Dermis blood vessel endothelial cell (primary cell): ENCODE measurements at regions not wholly inside any gene's neighbourhood (a gene's known extent, or its start where the extent isn't known, plus 50 kb on each side); places are given as distances from the start of the nearest gene placed in this dataset.
"Not testable (repeated sequence)": the region's sequence is repeated elsewhere in the genome, so short reads cannot be mapped to it uniquely, and the experiment has no call there.

Experiments
- DNase-seq: peaks from one replicate; pipeline ENCODE4 v3.0.0; 2010

DNA sequence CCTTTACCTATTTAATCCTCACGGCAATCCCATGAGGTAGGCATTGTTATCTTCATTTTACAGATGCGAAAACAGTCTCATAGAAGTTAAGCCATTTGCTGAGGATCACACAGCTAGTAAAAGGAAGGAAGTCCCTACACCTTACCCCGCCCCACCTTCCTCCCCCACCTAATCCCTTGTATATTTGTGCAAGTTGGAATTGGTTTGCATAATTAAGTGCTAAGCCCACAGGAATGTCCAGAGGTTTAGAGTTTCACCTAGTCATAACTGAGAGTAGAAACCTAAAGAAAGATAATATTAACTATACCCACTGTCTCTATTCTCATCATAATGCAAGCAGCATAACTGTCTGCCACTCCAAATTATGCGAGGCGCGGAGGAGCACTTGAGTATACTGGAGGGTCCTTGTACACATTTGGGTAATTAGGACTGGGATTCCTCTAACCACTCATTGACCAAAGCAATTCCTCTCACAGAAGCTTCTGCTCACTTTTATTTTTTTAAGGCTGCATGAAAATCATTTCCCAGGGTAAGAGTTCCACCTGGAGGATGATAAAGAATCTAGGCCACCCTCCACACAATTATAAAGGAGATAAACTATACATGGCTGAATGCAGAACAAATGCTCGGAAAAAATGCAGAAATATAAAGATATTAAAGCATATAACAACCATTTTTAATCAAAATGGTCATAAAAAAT lies 199.9 kb downstream of the FAM181B start:
- no peak for DNase-seq

DNA sequence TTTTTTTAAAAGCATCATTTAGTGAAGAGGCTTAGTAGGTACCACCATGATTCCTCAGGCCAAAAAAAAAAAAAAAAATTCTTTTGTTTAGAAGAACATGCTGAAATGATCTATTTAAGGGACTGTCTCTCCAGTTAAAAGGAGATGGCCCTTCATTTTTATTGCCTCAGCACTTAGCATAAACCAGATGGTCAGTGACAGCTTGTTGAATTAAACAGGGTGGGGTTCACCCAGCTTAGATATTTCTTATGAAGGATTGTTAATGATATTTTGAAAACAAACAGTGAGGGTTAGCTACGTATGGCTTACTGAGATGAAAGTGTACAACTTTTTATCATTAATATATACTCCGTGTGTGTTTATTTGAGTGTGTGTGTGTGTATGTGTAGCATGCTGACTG lies 203.7 kb downstream of the FAM181B start:
- DNase-seq = no peak

GRCh38 chr11:82527081-82527584 lies 206.5 kb downstream of the FAM181B start:
- no peak for DNase-seq

- DNase-seq = no peak
Measured at GRCh38 chr11:82523141-82523540, 210.5 kb downstream of the FAM181B start.

GRCh38 chr11:82521427-82521826 lies 212.2 kb downstream of the FAM181B start:
- DNase-seq = no peak

DNA sequence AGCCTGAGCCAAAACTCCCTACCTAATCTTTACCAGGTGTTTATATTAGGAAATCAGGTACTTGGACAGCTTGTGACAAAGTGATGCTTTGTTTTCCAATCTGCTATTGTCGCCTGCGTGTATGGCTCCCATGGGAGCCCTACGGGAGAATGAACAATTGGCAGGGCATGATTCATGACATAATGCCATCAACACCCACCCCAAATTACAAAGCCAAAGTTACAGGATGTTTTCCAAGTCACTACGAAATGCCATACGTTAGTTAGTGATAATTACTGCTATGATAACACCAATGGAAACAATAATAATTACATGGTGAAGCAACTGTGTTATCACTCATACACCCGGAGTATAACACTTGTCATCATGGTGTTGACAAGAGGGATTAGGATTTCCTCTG lies 226.4 kb downstream of the FAM181B start:
- no peak for DNase-seq

DNA sequence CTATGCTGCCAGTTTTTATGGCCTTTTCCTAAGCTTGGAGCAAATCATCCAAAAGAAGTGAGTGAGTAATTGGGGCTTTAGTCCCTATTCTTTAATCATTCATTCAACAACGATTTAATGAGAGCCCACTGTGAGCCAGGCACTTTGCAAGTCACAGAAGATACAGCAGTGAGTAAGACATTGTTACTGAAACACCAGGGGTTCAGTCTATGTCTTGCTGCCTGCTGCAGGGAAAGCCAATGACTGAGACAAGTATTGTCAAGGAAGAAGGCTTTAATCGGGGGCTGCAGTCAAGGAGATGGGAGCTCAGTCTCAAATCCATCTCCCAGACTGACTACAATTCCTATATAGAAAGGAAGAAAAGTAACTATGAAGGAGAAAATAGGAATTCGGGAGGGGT lies 228.3 kb downstream of the FAM181B start:
- no peak for DNase-seq

- not testable (repeated sequence) for DNase-seq
Measured at GRCh38 chr11:82501174-82501573, 232.5 kb downstream of the FAM181B start.

GRCh38 chr11:82494988-82495432 lies 238.7 kb downstream of the FAM181B start:
- DNase-seq = no peak

- DNase-seq = no peak
Measured at GRCh38 chr11:82474876-82475275, 258.8 kb downstream of the FAM181B start.

GRCh38 chr11:82465481-82465880 lies 268.2 kb downstream of the FAM181B start:
- DNase-seq = no peak

- DNase-seq = no peak
Measured at GRCh38 chr11:82462608-82463242, 270.9 kb downstream of the FAM181B start.

DNA sequence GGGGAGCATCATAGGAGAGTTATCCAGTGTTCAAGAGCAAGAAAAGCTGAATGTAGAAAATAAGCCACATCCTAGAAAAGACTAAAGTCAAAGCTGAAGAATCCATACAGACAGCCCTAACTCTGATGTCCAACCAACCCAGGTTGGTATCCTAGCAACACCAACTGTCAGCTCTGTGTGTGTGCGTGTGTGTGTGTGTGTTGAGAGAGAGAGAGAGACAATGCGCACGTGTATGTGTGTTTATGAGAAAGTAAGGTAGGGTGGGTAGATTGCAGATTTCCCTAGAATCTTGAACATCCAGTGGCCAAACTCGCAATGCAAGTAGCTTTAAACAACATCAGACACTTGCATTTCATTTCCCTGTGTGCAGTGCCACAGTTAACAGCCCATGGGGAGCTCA lies 274.9 kb downstream of the FAM181B start:
- no peak for DNase-seq

GRCh38 chr11:82458147-82458546 lies 275.5 kb downstream of the FAM181B start:
- no peak for DNase-seq

DNA sequence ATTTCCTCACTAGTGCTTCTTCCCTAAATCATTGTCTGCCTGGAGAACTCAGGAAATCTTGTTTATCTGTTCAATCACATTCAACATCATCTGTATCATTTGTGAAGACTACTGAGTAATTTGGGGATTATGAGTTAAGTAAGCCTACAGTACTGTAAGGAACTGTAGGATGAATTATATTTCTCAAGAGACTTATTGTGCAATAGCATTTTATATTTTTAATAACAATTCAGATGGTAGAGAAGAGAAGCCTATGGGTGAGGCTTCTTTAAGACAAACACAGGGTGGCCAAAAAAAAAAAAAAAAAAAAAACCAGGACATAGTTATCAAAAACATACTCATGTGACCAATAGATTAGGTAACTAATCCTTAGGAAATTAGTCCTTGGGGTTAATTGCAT lies 282.7 kb downstream of the FAM181B start:
- DNase-seq = no peak

GRCh38 chr11:82406611-82407010 lies 327.1 kb downstream of the FAM181B start:
- DNase-seq = no peak

- no peak for DNase-seq
Measured at GRCh38 chr11:82405421-82405820, 328.2 kb downstream of the FAM181B start.

GRCh38 chr11:82404981-82405380 lies 328.7 kb downstream of the FAM181B start:
- no peak for DNase-seq

DNA sequence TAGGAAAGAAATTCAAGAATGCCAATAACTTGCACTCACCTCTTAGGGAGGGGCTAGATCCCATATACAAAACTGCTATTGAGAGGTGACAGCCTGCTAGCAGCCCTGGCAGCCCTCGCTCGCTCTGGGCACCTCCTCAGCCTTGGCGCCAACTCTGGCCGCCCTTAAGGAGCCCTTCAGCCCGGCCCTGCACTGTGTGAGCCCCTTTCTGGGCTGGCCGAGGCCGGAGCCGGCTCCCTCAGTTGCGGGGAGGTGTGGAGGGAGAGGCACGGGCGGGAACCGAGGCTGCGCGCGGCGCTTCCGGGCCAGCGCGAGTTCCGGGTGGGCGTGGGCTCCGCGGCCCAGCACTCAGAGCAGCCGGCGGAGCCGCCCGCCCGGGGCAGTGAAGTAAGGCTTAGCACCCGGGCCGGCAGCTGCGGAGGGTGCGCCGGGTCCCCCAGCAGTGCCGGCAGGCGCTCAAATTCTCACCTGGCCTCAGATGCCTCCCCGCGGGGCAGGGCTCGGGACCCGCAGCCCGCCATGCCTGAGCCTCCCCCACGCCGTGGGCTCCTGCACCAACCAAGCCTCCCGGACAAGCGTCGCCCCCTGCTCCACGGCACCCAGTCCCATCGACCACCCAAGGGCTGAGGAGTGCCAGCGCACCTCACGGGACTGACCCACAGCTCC lies 329.9 kb downstream of the FAM181B start:
- no peak for DNase-seq

DNA sequence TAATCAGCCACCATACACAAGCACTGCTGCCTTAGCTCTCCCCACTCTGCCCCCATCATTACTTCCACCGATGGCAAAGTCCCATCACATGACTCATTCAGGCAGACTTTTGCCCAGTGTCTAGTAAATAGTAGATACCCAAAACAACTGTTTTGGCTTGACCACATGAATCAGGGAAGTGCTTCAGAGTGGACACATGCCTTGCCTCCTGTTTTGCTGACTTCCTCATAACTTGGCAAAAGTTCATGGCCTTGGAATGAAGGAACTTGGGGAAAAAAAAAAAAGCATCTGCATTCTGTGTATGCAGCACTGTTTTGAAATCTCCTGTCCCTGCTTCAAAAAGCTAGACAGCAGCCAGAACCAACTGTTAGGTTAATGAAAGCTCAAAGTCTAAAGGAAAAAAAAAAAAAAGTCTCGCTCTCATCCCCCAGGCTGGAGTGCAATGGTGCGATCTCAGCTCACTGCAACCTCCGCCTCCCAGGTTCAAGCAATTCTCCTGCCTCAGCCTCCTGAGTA lies 335.3 kb downstream of the FAM181B start:
- no peak for DNase-seq

DNA sequence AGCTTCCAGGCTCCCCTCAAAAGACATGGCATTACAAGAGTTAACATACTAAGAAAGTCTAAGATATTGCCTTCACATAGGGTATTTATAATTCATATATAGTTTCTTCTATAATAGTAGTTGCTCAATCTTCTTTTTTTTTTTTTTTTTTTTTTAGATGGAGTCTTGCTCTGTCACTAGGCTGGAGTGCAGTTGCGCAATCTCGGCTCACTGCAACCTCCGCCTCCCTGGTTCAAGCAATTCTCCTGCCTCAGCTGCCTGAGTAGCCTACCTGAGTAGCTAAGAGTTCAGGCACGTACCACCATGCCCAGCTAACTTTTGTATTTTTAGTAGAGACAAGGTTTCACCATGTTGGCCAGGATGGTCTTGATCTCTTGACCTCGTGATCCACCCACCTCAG lies 337.0 kb downstream of the FAM181B start:
- not testable (repeated sequence) for DNase-seq

GRCh38 chr11:82384308-82384707 lies 349.4 kb downstream of the FAM181B start:
- DNase-seq = no peak

GRCh38 chr11:82373781-82374542 lies 359.7 kb downstream of the FAM181B start:
- no peak for DNase-seq
